T1000 (cell line): ENCODE measurements at regions not wholly inside any gene's neighbourhood (a gene's known extent, or its start where the extent isn't known, plus 50 kb on each side); places are given as distances from the start of the nearest gene placed in this dataset.

Experiments
- DNase-seq: peaks from one replicate; lab custom pipeline; 2025; ENCODE audit warnings: mixed read lengths; lab: John Stamatoyannopoulos, UW

DNA sequence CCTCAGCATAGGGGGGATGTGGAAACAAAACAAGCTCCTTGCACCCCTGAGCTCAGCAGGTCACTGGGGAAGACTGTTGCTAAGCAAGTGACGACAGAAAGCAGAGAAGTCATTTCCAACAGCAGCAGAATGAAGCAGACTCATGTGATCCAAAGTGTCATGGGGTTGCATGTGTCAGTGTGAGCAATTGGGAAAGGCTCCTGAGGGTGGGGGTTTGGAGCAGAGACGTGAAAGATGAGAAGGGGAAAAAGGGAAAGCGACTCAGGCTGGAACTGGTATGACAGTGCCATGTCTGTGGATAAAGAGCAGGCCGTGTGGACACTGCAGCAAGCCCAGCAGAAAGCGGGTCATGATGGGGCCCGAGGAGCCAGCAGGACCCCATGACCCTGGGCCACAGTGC, 363.9 kb downstream of the PREX1 start:
- DNase-seq = no peak

DNA sequence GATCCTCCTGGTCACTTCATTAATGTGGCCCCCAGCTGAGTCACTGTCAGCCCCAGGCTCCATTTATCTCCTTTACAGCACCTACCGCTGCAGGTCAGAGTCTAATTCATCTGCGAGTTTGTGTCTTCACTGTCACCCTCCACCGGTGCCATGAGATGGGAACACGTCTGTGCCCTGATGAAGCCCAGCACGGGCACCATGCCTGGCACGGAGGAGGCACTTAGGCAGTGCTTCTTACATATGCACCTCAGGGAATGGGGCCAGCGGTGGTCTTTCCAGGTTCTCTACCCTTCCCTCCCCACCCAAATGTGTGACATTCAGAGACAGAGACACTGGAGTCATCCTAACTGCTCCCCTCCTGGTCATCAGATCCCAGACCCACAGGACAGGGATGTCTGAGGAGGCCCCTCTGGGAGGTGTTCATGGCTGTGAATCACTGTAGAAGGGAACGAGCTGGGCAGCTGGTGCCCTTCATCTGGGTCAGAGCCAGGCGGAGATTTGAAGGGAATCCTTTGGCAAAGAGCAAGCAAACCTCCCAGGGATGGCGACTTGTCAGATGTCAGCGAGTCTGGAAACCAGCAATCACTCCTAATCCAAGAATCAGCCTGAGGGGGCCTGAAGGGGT, 364.6 kb downstream of the PREX1 start:
- DNase-seq = no peak

DNA sequence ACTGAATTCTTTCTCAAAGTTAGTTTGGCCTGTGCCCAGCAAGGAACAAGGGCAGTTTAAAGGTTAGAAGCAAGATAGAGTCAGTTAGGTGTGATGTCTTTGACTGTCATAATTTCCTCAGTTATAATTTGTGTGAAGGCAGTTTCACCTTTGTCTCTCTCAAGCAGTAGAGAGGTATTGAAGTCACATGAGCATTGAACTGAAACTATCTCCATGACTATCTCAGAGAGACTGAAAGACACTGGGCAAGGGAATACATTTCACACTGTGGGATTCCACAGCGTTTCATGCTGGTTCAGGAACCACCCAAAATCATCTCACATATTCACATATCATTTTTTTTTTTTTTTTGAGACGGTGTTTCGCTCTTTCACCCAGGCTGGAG, 366.1 kb downstream of the PREX1 start:
- no peak for DNase-seq

DNA sequence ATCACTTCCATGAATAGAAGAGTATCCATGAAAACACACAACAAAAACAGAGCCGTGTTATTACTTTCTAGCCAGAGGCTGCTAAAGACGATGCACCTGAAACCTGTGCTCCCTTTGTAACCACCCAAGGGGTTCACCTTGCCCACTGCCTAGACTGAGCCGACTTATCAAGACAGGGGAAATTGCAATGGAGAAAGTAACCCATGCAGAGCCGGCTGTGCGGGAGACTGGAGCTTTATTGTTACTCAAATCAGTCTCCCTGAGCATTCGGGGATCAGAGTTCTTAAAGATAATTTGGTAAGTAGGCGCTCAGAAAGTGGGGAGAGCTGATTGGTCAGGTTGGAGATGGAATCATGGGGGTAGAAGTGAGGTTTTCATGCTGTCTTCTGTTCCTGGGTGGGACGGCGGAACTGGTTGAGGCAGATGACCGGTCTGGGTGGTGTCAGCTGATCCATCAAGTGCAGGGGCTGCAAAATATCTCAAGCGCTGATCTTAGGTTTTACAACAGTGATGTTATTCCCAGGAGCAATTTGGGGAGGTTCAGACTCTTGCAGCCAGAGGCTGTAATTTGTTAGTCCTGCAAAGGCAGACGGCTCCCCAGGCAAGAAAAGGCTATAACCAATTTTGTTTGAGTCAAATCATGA, 366.6 kb downstream of the PREX1 start:
- DNase-seq = no peak

DNA sequence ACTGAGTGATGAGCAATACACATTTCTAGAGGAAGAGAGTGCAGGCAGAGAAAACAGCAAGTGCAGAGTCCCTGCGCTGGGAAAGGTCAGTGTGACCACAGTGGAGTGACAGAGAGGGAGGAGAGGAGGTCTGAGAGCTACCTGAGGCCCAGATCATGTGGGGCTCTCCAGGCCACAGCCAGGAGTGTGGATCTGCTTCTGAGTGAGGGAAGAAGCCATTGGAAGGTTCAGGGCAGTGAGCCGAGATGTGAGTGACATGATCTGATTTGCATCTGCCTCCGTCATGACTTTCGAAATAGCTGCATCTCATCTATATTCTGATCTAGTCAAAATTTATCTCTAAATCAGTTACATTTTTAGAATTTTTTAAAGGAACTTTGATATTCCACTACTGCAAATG, 367.1 kb downstream of the PREX1 start:
- DNase-seq = no peak

DNA sequence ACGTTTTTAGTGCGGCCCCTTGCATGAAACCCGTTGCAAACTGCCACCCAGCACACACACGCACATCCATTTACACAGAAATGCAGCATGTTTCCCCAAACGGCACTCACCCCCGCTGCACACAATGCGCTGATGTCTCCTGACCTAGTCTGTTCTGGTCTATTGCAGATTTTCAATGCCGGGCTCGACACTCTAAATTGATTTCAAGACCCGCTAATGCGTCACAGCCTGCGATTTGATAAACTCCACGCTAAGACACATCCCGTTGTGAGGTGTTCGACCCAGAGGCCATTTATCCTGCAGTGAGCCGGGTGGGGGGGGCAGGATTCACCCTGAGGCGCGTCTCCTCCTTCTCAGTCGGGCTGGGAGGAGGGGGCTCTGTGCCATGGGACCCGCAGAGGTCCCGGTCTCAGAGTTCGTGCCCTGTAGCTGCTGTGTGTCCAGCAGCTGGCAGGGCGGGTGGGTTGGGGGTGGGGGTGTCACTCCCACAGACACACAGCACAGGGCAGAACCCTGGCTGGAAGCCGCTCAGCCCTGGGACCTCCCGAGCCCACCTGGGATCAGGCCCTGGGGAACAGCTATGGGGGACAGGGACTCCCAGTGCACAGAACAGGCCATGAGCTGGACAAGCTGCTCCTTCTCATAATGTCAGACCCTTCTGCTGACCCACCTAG, 367.9 kb downstream of the PREX1 start:
- DNase-seq = no peak

DNA sequence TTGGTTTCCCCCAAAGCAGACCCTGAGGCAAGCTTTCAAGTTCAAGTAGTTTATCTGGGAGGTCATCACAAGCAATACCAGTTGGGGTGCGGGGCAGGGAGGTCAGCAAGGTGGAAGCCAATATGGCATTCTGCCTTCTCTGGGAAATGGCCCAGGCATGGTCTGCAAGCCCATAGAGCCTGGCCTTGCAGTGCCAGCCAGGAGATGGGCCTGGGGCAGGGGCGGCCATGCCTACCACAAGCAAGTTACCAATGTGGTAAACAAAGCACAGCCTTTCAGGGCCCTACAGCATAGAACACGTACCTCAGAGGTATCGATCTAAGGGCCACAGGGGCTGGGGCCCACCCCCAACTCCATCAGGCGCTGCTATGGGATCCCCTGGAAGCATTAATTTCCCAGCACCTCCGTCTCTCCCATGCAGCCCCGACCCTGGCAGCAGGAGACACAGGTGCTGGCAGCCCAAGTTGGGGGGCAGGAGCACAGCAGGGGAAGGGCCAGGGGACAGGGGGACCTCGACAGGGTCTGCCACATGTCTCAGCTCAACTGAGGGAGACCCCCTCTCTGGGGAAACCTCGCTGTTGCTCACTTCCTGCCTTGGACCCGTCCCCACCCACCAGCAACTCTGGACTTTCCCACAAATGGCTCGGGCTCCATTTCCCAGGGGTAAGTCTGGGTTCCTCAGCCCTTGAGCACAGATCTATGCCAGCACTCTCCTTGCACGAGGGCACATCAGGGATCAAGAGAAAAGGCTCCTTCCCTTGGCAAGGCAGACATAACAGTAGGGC, 369.0 kb downstream of the PREX1 start:
- no peak for DNase-seq

DNA sequence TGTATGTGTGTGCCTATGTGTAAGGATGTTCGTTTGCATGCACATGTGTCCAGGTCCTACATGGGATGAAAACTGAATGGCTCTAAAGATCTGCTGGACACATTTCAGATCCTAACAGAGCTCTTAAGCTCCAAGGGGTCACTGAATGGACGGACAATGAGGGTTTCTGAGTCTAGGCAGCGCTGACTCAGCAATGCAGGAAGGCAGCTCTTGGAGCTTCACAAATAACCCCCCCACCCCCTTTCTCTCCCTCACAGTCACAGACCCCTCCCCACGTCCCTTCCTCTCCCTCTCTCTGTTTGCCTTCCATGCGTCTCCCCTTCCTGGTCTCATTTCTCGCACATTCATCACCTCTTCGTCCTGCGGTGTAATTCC, 369.8 kb downstream of the PREX1 start:
- DNase-seq = no peak

DNA sequence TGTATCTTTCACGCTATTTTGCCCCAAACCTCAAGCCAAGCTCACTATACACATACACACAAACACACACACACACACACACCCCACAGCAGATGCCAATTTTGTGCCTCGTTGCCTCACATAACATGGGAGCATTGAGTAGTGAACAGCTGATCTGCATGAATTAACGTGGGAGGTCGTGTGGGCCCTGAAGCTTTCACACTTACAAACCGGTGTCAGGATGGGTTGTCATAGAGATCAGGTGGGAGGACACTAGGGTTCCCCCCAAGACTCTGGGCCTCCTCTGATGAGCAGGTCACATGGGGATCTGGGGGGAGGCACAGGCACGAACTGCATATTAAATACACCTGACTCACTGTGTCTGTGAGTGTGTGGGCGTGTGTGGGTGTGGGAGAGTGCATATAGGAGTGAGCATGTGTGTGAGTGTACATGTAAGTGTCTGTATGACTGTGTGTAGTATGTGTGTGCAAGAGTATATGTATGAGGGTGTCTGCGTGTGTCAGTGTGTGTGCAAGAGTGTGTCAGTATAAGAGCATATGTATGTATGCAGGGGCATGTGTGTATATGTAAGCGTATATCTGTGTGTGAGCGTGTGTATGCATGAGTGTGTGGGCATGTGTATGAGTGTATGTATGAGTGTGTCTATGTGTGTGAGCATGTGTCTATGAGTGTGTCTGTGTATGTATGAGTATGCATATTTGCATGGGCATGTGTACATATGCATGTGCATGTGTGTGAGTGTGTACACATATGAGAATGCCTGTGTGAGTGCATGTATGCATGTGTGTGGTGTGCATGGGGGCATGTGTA, 370.4 kb downstream of the PREX1 start:
- no peak for DNase-seq

DNA sequence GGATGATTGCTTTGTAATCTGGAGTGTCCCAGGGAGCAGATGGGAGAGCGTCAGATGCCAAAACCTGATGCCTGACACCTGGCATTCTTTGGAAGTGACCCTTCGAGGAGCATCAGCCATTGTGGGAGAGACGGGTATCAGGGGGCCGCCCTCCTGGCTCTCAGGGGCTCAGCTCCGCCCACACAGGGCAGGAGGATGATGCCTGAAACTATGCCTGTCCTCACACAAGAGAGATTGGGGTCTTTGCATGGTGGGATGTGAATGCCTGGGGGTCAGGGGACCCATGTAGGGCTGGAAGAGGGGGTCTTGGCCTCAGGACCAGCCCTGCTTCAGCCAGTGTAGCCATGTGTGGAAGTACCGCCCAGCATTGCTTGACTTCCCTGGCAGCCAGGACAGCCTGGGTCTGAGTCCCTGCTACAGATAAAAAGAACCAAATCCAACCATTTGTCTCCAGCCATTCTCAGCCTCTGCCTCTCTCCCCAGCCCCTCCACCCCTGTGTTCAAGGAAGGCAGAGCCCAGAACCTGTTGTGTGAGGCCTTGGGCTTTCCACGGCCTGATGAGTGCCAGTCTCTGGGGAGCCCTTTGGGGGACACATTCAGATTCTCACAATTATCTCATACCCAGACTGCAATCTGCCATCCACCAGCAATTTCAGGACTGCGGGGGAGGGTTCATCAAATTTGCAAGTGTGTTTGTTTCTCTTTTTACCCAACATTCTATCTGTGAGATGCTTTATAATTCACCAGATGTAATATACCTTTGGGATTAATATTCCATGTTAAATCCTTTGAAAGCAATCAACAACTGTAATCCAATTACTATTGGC, 371.2 kb downstream of the PREX1 start:
- no peak for DNase-seq

DNA sequence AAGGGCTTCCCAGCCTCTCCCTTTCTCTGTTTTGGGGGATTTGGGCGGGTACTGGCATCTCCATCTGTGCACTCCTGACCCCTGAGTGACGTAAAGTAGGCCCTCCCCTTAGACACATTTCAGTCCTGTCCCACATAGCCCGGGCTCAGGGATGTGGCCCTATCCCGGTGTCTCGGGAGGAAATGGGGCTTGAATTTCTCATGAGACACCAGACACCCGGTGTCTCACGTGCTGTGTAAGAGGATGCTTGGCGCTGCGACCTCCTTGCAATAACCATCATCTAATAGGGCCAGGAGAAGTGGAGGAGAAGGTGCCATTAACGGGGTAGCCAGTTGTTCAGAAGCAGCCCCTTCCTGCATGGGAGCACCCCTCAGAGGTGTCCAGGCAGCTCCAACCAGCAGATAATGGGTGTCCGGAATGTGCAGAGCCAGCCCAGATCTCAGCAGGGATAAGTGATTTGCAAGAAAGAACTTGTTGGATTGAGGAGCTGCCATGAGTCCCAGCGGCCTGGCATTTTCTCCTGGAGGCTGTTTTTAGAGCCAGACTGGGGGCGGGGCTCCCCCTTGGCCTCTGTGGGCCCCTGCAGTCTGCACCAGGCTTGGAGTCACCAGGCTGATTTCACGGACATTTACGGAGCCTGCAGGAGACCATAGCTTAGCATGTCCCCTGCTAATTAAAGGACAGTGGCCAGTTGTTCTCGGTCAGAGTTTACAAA, 372.0 kb downstream of the PREX1 start:
- no peak for DNase-seq

DNA sequence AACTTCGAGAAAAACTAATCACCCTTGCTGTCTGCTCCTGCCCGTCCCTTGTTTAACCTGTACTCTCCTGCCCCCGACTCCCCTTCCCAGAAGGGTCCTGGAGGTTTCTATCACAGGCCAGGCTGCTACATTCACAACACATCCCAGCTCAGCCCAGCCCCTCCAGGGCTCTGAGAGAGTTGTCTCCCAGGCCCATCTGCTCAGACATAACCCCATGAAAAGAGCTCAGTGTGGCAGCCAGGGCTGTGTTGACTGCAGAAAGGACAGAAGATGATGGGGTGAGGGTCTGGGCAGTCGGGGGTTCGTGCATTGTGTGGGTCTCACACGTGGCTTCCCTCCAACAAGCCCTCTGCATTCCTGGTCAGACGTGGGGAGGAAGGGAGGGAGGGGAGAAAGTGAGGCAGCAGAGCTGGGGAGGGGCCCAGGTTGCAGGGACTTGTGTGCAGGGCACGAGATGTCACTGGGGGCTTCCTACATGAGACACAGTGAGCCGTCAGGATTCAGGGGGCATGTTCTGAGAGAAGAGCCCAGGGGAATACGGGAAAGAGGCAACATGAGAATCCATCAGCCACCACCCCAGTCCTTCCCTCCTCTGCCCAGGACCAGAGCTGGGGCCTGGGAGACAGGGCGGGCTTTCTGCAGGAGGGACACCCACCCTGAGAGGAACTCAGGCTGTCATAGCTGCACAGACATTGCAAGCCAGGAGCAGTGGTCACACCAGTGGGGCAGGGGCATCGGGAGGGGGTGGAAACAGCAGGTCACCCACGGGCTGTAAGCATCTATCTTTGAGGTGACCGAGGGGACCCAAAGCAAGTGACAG, 372.9 kb downstream of the PREX1 start:
- no peak for DNase-seq

DNA sequence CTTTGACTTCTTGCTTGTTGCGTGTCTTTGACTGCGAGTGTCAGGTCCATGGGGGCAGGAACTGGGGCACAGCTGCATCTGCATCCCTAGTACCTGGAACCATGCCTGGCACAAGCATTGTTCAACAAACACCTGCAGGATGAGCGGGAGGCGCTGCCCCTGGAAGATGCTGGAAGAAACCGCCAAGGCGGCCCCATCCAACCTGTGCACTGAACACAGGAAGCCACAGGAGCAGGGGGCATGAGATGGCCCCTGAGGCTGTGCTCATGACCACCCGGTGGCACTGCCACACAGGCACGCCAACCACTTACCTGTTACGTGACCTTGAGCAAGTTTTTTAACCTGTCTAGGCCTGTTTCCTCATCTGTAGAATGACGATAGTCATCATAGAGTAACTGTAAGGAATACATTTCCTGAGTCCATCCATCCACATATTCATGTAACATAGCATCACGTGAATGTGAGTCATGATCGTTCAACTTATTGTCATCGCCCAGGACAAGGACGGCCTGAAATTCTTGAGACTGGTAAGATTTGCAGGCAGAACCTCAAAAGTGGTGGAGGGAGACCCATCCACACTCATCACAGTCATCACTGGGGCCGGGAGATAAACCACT, 374.2 kb downstream of the PREX1 start:
- DNase-seq = no peak

DNA sequence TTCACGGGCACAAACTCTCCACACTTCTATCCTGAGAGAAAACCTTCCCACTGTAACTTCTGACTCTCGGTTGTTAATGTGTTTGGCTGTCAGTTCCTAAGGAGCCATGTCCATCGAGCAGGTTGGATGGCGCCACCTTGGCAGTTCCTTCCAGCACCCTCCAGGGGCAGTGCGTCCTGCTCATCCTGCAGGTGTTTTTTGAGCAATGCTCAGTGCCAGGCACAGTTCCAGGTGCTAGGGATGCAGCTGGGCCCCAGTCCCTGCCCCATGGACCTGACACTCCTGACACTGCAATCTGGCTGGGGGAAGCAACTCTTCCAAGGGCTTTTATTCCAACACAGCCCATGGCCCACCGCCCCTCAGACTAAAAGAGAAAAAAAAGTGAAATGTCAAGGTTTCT, 376.4 kb downstream of the PREX1 start:
- DNase-seq = no peak

DNA sequence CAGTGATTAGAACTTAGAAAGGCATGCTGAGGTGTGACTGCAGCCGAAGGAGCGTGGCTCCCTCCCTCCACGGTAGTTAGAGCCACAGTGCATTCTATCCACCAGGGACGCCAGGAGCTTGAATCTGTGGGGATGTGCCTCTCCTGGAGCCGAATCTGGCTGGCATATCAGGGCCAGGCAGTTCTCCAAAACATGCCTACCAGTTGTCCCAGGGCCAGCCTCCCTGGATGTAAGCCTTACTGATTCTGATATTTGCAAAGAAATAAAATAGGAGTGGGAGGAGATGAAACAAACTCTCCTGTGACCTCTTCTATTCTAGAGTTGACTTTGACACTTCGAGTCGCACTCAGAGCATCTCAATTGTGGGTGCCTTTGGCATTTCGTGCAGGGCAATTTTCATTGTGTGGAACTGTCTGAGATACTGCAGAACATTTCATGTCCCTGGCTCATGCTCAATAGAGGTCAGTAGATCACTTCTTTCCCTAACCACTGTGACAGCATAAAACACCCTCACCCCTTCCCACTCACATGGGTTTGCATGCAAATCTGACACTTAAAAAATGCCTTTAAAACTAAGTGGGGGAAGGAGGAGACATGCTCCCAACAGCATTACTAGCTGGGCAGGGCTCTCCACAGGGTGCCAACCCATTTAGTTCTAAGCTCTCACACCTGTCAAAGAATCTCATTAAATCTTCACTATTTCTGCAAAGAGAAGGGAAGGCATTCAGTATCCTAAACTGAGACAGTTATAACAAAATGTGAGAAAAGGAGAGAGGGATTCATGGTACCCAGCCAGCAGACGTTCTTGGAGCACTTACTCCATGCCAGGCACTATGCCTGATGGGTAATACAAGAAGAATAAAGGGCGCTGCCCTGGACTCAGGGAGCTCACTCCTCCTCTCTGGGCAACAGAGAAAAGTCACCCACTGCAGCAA, 378.9 kb downstream of the PREX1 start:
- no peak for DNase-seq

DNA sequence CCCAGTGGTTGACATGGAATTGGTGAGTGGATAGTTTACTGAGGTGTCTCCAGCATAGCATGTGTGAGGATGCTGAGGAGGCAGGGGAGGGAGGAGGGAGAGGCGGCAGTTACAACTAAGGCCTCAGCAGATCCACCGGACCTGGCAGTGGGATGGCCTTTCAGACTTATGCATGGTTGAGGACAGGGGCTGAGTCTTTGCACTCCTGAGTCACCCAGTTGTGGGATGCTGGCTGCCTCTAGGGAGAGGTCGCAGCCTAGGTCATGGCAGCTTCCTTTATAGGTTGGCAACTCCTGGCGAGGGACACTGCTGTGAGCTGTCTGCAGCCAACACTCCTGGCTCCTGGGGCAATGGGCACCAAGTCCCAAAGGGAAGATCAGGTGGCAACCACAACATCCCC, 380.3 kb downstream of the PREX1 start:
- DNase-seq = no peak

DNA sequence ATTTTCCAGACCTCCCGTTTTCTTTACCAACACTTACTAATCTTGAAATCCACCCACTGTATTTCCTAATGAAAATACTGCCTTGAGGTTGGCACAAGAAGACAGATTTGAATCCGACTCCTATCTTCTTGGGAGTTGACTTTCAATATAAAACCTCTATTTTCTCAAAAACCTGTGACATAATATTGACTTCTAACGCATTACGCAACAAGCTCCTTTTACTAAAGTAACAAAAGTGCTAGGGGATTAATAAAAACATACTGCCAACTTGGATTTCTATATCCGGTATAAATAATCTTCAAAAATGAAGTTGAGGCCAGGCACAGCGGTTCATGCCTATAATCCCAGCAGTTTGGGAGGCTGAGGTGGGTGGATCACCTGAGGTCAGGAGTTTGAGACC, 382.0 kb downstream of the PREX1 start:
- DNase-seq = no peak

DNA sequence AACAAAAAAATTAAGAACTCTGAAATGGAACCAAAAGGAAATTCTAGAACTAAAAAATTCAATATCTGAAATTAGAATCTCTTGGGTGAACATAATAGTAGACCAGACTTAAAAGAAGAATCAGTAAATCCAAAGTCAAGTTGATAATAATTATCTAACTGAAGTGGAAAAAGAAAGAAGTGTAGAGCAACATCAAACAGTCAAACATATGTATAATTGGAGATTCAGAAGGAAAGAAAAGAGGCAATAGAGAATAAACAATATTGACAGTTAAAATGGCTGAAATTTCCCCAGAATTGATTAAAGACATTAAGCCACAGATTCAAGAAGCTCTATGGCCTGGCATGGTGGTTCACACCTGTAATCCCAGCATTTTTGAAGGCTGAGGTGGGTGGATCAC, 383.6 kb downstream of the PREX1 start:
- no peak for DNase-seq
